ENCODE measurements at regions not wholly inside any gene's neighbourhood (a gene's known extent, or its start where the extent isn't known, plus 50 kb on each side); places are given as distances from the start of the nearest gene placed in this dataset.

DNA sequence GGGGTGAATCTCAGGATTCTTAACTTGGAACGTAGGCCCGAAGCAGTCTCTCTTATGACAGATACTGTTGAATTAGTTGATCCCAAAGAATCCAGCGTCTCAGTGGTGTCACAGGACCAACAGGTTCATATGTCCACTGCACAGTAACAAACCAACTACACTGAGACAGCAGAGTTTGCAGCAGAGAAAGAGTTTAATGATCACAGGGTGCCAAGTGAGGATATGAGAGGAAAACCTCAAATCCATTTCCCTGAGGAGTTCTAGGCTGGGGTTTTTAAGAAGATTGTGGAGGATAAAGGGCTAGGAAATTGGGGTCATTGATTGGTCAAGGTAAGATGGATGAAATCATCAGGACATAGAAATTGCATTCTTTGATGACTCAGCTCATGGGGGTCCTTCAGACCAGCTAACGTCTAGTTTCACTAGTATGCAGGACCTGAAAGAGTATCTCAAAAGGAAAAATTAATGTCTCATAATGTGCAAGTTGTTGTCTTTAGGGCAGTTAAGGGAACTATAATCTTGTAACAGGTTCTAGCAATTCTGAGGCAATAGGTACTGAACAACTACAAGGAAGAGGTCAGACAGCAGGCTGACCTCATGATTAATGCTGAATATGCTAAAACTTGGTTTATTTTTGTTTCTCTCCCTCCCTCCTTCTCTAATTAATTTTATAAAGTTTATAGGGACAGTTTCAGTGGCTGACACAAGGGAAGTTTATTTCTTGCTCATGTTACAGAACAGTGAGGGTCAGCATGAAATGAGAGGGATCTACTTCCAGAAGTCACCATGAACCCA, 310.9 kb upstream of the NEBL start:
- no peaks in the 10 kb centered on the region for H3K36me3 ChIP-seq
- H3K9me3 ChIP-seq: peaks cover 7 to 9% of the 10 kb centered on the region in 2 donors
- DNase-seq (ENCODE audit: low spot score in 2 of 2): no peak
- TF ChIP-seq, protein P1, sequence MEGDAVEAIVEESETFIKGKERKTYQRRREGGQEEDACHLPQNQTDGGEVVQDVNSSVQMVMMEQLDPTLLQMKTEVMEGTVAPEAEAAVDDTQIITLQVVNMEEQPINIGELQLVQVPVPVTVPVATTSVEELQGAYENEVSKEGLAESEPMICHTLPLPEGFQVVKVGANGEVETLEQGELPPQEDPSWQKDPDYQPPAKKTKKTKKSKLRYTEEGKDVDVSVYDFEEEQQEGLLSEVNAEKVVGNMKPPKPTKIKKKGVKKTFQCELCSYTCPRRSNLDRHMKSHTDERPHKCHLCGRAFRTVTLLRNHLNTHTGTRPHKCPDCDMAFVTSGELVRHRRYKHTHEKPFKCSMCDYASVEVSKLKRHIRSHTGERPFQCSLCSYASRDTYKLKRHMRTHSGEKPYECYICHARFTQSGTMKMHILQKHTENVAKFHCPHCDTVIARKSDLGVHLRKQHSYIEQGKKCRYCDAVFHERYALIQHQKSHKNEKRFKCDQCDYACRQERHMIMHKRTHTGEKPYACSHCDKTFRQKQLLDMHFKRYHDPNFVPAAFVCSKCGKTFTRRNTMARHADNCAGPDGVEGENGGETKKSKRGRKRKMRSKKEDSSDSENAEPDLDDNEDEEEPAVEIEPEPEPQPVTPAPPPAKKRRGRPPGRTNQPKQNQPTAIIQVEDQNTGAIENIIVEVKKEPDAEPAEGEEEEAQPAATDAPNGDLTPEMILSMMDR (IDR thresholded peaks at IDR 0.05): no peak
- no peak for TF ChIP-seq POLR2AphosphoS5 (IDR thresholded peaks at IDR 0.05)
- TF ChIP-seq POLR2A (IDR thresholded peaks at IDR 0.05): no peak
- H3K4me1 ChIP-seq: no peaks in the 10 kb centered on the region
- intact Hi-C loops (cut with DNase I; ENCODE audit: low total_unique reads): no loop called here
- H3K27ac ChIP-seq: no peak overlapping the region
- no peak overlapping the region for H3K4me3 ChIP-seq
- no peaks in the 10 kb centered on the region for H3K27me3 ChIP-seq

DNA sequence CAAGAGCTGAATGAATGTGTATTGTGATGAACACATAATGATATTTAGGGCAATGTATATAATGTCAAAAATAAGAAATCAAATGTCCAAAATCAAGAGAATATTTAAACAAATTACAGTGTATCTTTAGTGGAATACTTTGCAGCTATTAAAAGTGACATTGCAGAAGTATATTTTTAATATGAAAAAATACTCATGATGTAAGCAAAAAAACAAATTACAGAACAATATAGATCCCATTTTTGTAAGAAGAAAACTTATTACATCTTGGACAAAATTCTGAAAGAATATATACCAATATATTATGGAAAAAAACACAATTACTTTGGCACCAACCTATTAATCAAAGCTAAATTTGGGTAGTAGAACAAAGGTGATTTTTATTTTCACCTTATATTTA, 308.2 kb upstream of the NEBL start:
- Histone ChIP-seq H3K9me3 (peaks cover 7 to 9% of the 10 kb centered on the region in 2 donors), H3K36me3 (no peaks in the 10 kb centered on the region), H3K27ac (no peak overlapping the region), H3K27me3 (no peaks in the 10 kb centered on the region), H3K4me3 (no peak overlapping the region), H3K4me1 (no peaks in the 10 kb centered on the region)
- TF ChIP-seq, protein P1 (IDR thresholded peaks at IDR 0.05): no peak
- TF ChIP-seq POLR2AphosphoS5 (IDR thresholded peaks at IDR 0.05) (no peak), POLR2A (IDR thresholded peaks at IDR 0.05) (no peak)
- DNase-seq (ENCODE audit: low spot score in 2 of 2): no peak
- intact Hi-C loops (cut with DNase I; ENCODE audit: low total_unique reads): loop anchor here (2.0 kb wide), 1 partner anchor 45 kb away; no protein-coding TSS in a partner anchor

DNA sequence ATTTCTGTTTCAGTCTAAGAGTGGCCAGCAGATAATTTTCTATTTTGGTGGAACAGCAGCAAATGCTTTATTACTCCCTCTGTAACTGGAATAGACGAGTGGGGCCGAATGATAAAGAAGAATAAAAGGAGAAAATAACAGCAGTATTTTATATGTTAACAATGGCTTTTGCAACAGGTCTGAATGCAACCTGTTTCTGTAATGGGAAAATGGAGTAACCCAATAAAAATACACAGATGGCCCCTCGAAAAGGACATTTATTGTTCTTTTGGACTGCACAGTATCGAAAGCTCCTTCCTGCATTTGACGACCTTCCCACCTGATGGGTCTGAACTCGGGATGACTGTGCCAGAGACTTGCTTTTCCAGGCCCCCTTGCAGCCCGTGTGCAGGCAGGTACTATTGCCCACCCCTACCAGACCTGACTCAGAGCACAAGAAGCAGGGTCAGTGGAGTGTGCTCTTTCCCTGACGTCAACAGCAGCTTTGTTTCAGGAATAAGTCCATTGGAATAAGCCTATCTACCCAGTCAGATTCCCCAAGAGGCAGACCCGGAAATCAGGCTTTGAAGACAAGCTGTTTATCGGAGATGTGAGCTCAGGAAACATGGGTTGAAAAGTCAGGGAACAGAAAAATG, 306.5 kb upstream of the NEBL start:
- Histone ChIP-seq H3K9me3 (peaks cover 7 to 9% of the 10 kb centered on the region in 2 donors), H3K4me1 (no peaks in the 10 kb centered on the region), H3K36me3 (no peaks in the 10 kb centered on the region), H3K4me3 (no peak overlapping the region), H3K27me3 (no peaks in the 10 kb centered on the region), H3K27ac (no peak overlapping the region)
- TF ChIP-seq, protein P1 (IDR thresholded peaks at IDR 0.05): no peak
- TF ChIP-seq POLR2AphosphoS5 (IDR thresholded peaks at IDR 0.05) (no peak), POLR2A (IDR thresholded peaks at IDR 0.05) (no peak)
- intact Hi-C loops (cut with DNase I; ENCODE audit: low total_unique reads): loop anchor here (2.0 kb wide), 1 partner anchor 47 kb away; no protein-coding TSS in a partner anchor
- DNase-seq (ENCODE audit: low spot score in 2 of 2): no peak

DNA sequence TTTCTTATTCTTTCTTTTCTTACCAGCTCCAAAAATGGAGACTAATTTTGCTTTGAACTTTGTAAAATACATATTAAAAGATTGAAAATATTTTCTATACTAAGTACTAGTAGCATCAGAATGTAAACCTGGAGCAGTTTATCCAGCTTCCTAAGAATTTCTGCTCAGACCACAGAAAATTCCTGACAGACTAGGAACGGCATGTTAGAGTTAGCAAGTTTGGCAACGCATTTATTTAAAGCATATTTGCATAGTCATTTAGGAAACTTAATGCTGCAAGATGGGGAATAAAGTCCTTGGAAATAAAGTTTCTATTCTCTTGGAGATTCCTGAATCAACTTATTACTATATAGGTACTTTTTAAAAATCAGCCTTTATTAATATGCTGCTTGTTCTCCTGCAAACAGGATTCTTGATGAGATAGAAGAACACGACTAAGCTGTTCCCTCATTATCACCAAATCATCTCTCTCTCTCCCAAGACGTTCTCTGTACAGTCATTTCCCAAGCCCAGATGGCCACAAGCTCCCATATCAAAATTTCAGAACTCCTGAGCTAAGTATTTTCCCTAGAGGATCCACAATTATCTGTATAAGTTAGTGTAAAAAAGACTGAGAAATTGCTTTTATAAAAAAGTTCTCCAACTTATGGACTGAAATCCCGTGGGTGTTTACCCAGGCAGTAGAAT, 305.8 kb upstream of the NEBL start:
- no peak overlapping the region for H3K27ac ChIP-seq
- DNase-seq (ENCODE audit: low spot score in 2 of 2): no peak
- no peaks in the 10 kb centered on the region for H3K4me1 ChIP-seq
- TF ChIP-seq POLR2AphosphoS5 (IDR thresholded peaks at IDR 0.05) (no peak), POLR2A (IDR thresholded peaks at IDR 0.05) (no peak)
- TF ChIP-seq, protein P1 (IDR thresholded peaks at IDR 0.05): no peak
- peaks cover 13 to 14% of the 10 kb centered on the region in 2 donors for H3K9me3 ChIP-seq
- intact Hi-C loops (cut with DNase I; ENCODE audit: low total_unique reads): no loop called here
- no peaks in the 10 kb centered on the region for H3K36me3 ChIP-seq
- no peak overlapping the region for H3K4me3 ChIP-seq
- no peaks in the 10 kb centered on the region for H3K27me3 ChIP-seq

Measured in breast epithelium (tissue), 4 donors.